ENCODE measurements at regions not wholly inside any gene's neighbourhood (a gene's known extent, or its start where the extent isn't known, plus 50 kb on each side); places are given as distances from the start of the nearest gene placed in this dataset.

DNA sequence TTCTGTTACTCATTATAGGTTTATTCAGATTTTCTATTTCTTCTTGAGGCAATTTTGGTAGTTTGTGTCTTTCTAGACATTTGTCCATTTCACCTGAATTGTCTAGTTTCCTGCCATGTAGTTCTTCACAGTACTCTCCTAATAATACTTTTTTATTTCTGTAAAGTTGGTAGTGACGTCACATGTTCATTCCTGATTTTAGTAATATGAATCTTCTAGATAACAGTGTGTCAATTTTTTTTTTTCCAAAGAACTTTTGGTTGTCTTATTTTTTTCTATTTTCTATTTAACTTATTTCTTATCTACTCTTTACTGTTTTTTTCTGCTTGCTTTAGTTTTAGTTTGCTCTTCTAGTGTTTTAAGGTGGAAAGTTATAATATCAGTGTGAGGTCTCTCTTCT lies 197.3 kb upstream of the SHH start:
- TF ChIP-seq, protein P1, sequence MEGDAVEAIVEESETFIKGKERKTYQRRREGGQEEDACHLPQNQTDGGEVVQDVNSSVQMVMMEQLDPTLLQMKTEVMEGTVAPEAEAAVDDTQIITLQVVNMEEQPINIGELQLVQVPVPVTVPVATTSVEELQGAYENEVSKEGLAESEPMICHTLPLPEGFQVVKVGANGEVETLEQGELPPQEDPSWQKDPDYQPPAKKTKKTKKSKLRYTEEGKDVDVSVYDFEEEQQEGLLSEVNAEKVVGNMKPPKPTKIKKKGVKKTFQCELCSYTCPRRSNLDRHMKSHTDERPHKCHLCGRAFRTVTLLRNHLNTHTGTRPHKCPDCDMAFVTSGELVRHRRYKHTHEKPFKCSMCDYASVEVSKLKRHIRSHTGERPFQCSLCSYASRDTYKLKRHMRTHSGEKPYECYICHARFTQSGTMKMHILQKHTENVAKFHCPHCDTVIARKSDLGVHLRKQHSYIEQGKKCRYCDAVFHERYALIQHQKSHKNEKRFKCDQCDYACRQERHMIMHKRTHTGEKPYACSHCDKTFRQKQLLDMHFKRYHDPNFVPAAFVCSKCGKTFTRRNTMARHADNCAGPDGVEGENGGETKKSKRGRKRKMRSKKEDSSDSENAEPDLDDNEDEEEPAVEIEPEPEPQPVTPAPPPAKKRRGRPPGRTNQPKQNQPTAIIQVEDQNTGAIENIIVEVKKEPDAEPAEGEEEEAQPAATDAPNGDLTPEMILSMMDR (IDR thresholded peaks at IDR 0.05; ENCODE audit: insufficient read depth, low read length, poor library complexity, severe bottlenecking), result no peak
- no peak for TF ChIP-seq EZH2phosphoT487 (conservative IDR thresholded peaks at IDR 0.05; ENCODE audit: low read length)
